GM21529 (cell line): ENCODE measurements at regions not wholly inside any gene's neighbourhood (a gene's known extent, or its start where the extent isn't known, plus 50 kb on each side); places are given as distances from the start of the nearest gene placed in this dataset.

ENCODE experiments used
- ATAC-seq: cut with Tn5 transposase; IDR thresholded peaks from one replicate; pipeline ENCODE4 v1.9.1; 2021; ENCODE audit not compliant: unreplicated experiment

GRCh38 chr11:26025676-26026075 is 306.3 kb upstream of the ANO3 start:
- no peak for ATAC-seq

- no peak for ATAC-seq
Measured at GRCh38 chr11:26026078-26026477, 305.9 kb upstream of the ANO3 start.

- ATAC-seq, result no peak
Measured at GRCh38 chr11:26027887-26028286, 304.0 kb upstream of the ANO3 start.

DNA sequence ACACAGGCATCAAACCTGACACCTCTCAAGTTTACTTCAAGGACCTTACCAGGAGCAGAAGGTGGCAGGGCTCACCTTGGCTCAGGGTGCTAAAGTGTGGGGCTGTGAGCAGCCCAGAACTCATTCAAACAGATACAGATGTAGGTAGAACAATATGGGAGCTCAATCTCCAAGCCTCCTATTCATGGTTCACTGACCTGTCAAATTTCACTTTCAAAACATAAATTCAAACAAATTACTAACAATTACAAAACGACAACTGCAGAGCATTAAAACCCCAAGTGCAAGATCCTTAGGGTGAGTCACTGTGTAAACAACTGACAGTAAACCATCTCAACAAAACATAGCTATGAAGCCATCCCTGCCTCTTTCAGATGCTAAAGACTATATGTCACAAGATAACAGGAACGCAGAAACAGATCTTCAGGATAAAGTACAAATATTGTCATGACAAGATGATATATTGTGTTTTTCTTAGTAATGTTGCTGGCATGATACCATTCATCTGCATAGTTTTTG is 303.5 kb upstream of the ANO3 start:
- no peak for ATAC-seq

GRCh38 chr11:26030399-26030798 is 301.5 kb upstream of the ANO3 start:
- no peak for ATAC-seq

GRCh38 chr11:26032241-26032640 is 299.7 kb upstream of the ANO3 start:
- ATAC-seq, result no peak

DNA sequence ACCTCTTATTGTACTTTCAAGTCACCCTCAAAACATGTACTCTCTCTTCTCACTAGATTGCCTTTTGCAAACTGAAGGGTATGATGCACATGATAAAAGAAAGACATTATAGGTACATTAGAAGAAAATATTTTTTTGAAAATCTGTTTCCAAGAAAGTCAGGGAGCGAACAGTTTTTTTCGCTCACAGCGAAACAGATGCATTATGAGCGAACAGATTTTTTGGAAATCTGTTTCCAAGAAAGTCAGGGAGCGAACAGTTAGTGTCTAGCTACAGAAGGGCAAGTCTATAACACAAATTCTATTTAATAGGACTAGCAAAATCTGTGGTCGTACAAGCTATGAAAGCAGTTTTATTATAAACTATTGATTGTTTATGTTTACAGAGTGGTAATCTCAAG is 296.2 kb upstream of the ANO3 start:
- no peak for ATAC-seq

DNA sequence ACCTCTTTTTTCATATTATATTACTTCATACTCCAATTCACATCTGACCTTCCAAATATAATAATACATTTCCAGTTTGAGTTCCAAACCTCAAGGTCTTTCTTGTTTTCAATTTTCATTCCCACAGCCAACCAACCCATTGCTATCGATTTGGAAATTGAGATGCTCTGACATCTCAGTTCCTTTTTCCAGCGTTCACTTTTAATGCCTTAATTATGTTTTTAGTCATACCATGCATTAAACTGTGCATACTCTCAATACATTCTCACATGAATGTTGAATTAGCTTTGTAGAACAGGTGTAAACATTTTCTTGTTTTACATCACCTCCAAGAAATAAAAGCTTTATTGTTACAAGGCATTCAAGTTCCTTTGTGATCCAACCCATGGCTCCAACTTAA is 294.2 kb upstream of the ANO3 start:
- ATAC-seq, result peak; percentile 62

DNA sequence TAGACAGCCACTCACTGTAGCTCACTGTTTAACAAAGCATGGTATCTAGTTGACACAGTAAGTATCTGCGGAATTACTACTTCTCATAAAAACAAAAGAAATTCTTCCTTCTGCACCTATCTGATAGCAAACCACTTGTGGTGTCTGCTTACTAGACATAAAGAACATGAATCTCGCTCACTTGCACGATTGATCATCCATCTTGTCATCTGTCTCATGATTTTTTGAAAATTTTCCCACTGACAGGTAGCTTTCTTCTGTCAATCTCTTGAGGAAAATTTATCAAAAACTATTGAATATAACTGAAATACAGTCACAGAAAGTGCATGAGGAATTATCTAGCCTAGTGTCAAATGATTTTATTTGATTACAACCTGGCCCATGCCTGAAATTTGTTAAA is 291.6 kb upstream of the ANO3 start:
- ATAC-seq, result no peak

GRCh38 chr11:26042113-26042512 is 289.8 kb upstream of the ANO3 start:
- no peak for ATAC-seq

DNA sequence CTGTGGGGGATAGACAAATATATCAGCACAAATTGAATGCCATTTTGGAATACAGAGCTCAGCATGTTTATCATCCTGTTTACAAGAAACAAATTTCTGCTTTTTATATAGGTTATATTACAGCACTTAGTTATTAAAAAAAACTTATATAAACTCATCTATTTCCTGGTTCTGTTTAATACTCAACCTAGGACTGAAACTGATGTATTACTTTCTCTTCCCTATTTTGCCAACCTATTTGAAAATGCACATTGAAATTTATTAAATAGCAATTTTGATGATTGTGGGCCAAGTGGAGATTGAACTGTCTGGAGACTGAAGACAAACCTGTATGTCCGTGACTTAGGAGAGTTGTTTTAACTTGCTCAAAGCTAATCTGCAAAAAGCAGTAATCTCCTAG is 288.3 kb upstream of the ANO3 start:
- ATAC-seq, result peak; percentile 73

DNA sequence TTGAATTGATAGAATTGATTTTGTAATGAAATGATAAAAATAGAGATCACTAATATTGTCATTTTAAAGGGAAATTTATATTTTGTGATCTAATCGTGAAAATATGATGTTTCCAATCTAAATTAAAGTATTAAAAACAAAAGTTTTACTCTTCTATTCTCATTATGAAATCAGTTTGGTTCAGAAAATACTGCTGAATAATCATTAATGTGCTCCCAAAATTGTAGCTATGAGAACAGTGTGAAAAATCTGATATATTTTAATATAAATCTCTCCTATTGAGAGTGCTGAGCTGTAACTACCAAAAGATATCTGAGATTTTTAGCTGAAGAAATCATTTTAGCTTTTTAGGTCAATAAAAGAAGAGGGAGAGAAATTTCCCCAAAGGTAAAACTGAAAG is 287.5 kb upstream of the ANO3 start:
- no peak for ATAC-seq

GRCh38 chr11:26045082-26045481 is 286.8 kb upstream of the ANO3 start:
- no peak for ATAC-seq

DNA sequence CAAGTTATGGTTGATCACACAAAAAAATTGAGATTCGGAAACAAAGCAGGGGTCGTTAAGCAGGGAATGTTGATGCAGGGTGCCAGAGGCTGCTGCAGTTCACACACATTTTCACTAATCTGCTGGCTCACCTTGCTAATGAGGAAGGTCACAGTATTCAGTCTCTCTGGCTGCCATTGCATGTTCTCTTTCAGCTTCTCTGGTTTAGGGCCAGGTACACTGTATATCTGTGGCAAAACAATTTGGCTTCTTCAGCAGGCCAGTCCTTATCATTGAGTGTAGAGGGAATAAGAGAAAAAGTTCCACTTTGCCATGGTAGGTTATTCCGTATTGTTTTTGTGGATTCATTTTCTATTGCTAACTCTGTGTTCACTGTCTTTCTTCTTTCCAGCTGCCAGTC is 283.7 kb upstream of the ANO3 start:
- no peak for ATAC-seq

DNA sequence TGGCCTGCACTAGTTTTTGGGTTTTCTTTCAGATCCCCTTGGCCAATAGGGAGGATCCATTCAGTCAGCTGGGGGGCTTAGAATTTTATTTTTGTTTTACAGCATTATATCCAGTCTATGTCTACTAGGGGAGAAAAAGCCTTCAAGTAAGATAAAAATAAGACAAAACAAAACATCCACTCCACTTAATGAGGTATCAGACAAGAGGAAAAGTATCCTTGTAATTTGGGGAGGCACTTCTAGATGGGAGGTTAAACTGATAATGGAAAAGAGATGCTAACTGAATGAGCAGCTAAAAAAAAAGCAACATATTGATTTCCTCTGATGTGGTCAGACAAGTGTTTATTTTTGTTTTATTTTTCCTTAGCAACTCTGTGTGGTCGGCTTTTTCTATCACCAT is 278.0 kb upstream of the ANO3 start:
- no peak for ATAC-seq

DNA sequence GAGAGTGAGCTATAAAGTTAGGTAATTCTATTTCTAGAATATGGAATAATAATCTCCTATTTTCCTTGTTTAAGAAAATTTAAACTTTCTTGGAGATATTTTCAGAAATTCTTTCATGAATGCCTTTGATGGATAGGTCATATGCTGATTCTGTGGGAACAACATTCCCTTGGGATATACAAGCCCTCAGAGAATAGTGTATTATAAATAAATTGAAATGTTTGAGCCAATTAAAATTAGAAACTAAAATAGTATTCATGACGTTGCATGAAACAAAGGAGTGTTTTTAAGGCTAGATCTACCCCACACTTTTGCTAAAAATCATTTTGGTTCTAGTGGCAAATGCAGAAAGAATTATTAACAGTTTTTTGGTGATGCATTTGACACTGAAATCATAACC is 269.3 kb upstream of the ANO3 start:
- ATAC-seq, result no peak

DNA sequence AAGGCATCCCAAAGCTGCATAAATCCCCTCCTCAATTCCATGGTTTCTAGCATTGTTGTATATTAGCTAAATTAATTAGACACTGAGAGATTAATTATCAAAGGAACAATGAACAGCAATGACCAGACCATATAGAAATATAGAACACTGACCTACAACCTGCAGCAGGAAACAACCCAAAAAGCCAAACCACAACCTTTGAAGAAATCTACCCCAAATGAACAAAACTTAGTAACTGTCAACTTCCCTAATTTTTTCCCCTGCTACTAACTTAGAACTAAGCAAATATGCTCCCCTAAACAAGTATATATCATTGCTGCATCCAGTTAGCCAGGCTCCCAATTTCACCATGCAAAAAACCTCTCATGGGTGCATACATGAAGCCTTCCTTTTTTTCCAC is 268.0 kb upstream of the ANO3 start:
- no peak for ATAC-seq

- ATAC-seq, result no peak
Measured at GRCh38 chr11:26065944-26066343, 266.0 kb upstream of the ANO3 start.

- ATAC-seq, result no peak
Measured at GRCh38 chr11:26070714-26071380, 261.1 kb upstream of the ANO3 start.

DNA sequence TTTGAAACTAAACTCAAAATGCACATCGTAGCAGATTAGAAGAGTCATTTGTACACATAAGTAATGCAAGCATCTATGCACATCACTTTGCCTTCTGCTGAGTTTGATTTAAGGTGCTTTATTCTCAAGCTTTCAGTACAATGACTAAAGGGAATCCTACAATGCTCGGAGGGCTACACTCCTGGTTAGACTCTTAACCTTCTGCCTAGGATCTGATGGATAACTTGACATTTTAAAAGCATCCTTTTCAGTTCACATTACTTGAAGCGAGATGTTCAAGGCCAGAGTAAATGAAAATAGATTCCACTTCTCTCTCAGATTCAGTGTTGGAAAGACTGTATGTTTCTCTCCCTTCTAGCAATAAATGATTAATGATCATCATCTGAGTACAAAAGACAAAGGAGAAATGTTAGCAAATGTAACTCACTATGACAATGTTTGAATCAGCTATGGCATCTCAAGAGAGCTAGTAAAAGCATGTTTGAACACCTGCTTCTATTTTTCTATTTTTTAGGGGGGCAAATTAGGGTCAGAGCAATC is 259.2 kb upstream of the ANO3 start:
- ATAC-seq, result no peak

GRCh38 chr11:26073646-26074045 is 258.3 kb upstream of the ANO3 start:
- no peak for ATAC-seq

GRCh38 chr11:26076233-26076990 is 255.5 kb upstream of the ANO3 start:
- ATAC-seq, result no peak
